ENCODE measurements at regions not wholly inside any gene's neighbourhood (a gene's known extent, or its start where the extent isn't known, plus 50 kb on each side); places are given as distances from the start of the nearest gene placed in this dataset.

GRCh38 chr5:125377141-125377540, 630.7 kb upstream of the ZNF608 start:
- H3K9me3 Mint-ChIP-seq = peaks cover 0 to 7% (median 0%) of the 10 kb centered on the region in 11 donors
- H3K27me3 ChIP-seq (ENCODE audit: control insufficient read depth in 2 of 2, insufficient read depth in 2 of 2, low read length in 2 of 2) = no peaks in the 10 kb centered on the region
- ATAC-seq (no peak), DNase-seq (no peak)
- no peak overlapping the region for H3K4me3 Mint-ChIP-seq
- no peaks in the 10 kb centered on the region for H3K4me1 Mint-ChIP-seq
- H3K27ac ChIP-seq (ENCODE audit: low read depth, low read length) = no peak overlapping the region
- H3K4me3 ChIP-seq (ENCODE audit: low read length) = no peak overlapping the region
- intact Hi-C loops (cut with micrococcal nuclease) = no loop called here
- H3K9me3 ChIP-seq (ENCODE audit: control insufficient read depth in 2 of 3, low read length in 3 of 3) = no peaks in the 10 kb centered on the region
- CTCF ChIA-PET = no interaction called here
- no peak overlapping the region for H3K27ac Mint-ChIP-seq
- POLR2A ChIA-PET = no interaction called here
- no peaks in the 10 kb centered on the region for H3K27me3 Mint-ChIP-seq
- H3K4me1 ChIP-seq (ENCODE audit: control insufficient read depth in 2 of 2, insufficient read depth in 2 of 2, low read length in 2 of 2) = no peaks in the 10 kb centered on the region
- H3K36me3 Mint-ChIP-seq = no peaks in the 10 kb centered on the region
- H3K36me3 ChIP-seq (ENCODE audit: control insufficient read depth in 2 of 3, insufficient read depth in 3 of 3, low read length in 3 of 3) = no peaks in the 10 kb centered on the region

GRCh38 chr5:125381290-125381689, 634.9 kb upstream of the ZNF608 start:
- Histone ChIP-seq H3K27me3 (ENCODE audit: control insufficient read depth in 2 of 2, insufficient read depth in 2 of 2, low read length in 2 of 2) (no peaks in the 10 kb centered on the region), H3K4me3 (ENCODE audit: low read length) (no peak overlapping the region), H3K27ac (ENCODE audit: low read depth, low read length) (no peak overlapping the region), H3K4me1 (ENCODE audit: control insufficient read depth in 2 of 2, insufficient read depth in 2 of 2, low read length in 2 of 2) (no peaks in the 10 kb centered on the region), H3K9me3 (ENCODE audit: control insufficient read depth in 2 of 3, low read length in 3 of 3) (no peaks in the 10 kb centered on the region), H3K36me3 (ENCODE audit: control insufficient read depth in 2 of 3, insufficient read depth in 3 of 3, low read length in 3 of 3) (no peaks in the 10 kb centered on the region)
- ATAC-seq (no peak), DNase-seq (no peak)
- POLR2A ChIA-PET = no interaction called here
- Mint-ChIP-seq H3K27ac (no peak overlapping the region), H3K9me3 (peaks cover 0 to 7% (median 0%) of the 10 kb centered on the region in 11 donors), H3K27me3 (no peaks in the 10 kb centered on the region), H3K4me1 (no peaks in the 10 kb centered on the region), H3K4me3 (no peak overlapping the region), H3K36me3 (no peaks in the 10 kb centered on the region)
- CTCF ChIA-PET = no interaction called here
- intact Hi-C loops (cut with micrococcal nuclease) = no loop called here

GRCh38 chr5:125384071-125384470, 637.6 kb upstream of the ZNF608 start:
- Mint-ChIP-seq H3K27me3 (no peaks in the 10 kb centered on the region), H3K4me3 (no peak overlapping the region), H3K27ac (no peak overlapping the region), H3K9me3 (peaks cover 0 to 4% (median under 1%) of the 10 kb centered on the region in 11 donors), H3K36me3 (no peaks in the 10 kb centered on the region), H3K4me1 (no peaks in the 10 kb centered on the region)
- CTCF ChIA-PET = no interaction called here
- H3K27ac ChIP-seq (ENCODE audit: low read depth, low read length) = no peak overlapping the region
- ATAC-seq (no peak), DNase-seq (no peak)
- no peaks in the 10 kb centered on the region for H3K9me3 ChIP-seq (ENCODE audit: control insufficient read depth in 2 of 3, low read length in 3 of 3)
- no peaks in the 10 kb centered on the region for H3K36me3 ChIP-seq (ENCODE audit: control insufficient read depth in 2 of 3, insufficient read depth in 3 of 3, low read length in 3 of 3)
- intact Hi-C loops (cut with micrococcal nuclease) = no loop called here
- no peaks in the 10 kb centered on the region for H3K27me3 ChIP-seq (ENCODE audit: control insufficient read depth in 2 of 2, insufficient read depth in 2 of 2, low read length in 2 of 2)
- no peaks in the 10 kb centered on the region for H3K4me1 ChIP-seq (ENCODE audit: control insufficient read depth in 2 of 2, insufficient read depth in 2 of 2, low read length in 2 of 2)
- H3K4me3 ChIP-seq (ENCODE audit: low read length) = no peak overlapping the region
- POLR2A ChIA-PET = no interaction called here

- CTCF ChIA-PET = no interaction called here
- no peak overlapping the region for H3K4me3 ChIP-seq (ENCODE audit: low read length)
- intact Hi-C loops (cut with micrococcal nuclease) = no loop called here
Measured at GRCh38 chr5:125390326-125390725, 643.9 kb upstream of the ZNF608 start.

GRCh38 chr5:125393221-125393815, 646.9 kb upstream of the ZNF608 start:
- ChIA-PET CTCF (no interaction called here), POLR2A (no interaction called here)
- ATAC-seq (no peak), DNase-seq (no peak)
- no peak overlapping the region for H3K27ac Mint-ChIP-seq
- H3K27me3 ChIP-seq (ENCODE audit: control insufficient read depth in 2 of 2, insufficient read depth in 2 of 2, low read length in 2 of 2) = no peaks in the 10 kb centered on the region
- H3K9me3 Mint-ChIP-seq = peaks cover 0 to 29% (median 6%) of the 10 kb centered on the region in 11 donors
- H3K4me3 Mint-ChIP-seq = no peak overlapping the region
- intact Hi-C loops (cut with micrococcal nuclease) = no loop called here
- H3K4me3 ChIP-seq (ENCODE audit: low read length) = no peak overlapping the region
- no peaks in the 10 kb centered on the region for H3K36me3 ChIP-seq (ENCODE audit: control insufficient read depth in 2 of 3, insufficient read depth in 3 of 3, low read length in 3 of 3)
- H3K9me3 ChIP-seq (ENCODE audit: control insufficient read depth in 2 of 3, low read length in 3 of 3) = no peaks in the 10 kb centered on the region
- no peaks in the 10 kb centered on the region for H3K4me1 Mint-ChIP-seq
- H3K36me3 Mint-ChIP-seq = no peaks in the 10 kb centered on the region
- no peaks in the 10 kb centered on the region for H3K4me1 ChIP-seq (ENCODE audit: control insufficient read depth in 2 of 2, insufficient read depth in 2 of 2, low read length in 2 of 2)
- no peak overlapping the region for H3K27ac ChIP-seq (ENCODE audit: low read depth, low read length)
- peaks cover 0 to 5% (median 0%) of the 10 kb centered on the region in 5 donors for H3K27me3 Mint-ChIP-seq

More at GRCh38 chr5:125390326-125390725, 643.9 kb upstream of the ZNF608 start:
- H3K4me1 Mint-ChIP-seq = no peaks in the 10 kb centered on the region
- no peak for ATAC-seq
- Histone ChIP-seq H3K4me1 (ENCODE audit: control insufficient read depth in 2 of 2, insufficient read depth in 2 of 2, low read length in 2 of 2) (no peaks in the 10 kb centered on the region), H3K27me3 (ENCODE audit: control insufficient read depth in 2 of 2, insufficient read depth in 2 of 2, low read length in 2 of 2) (no peaks in the 10 kb centered on the region), H3K9me3 (ENCODE audit: control insufficient read depth in 2 of 3, low read length in 3 of 3) (no peaks in the 10 kb centered on the region), H3K27ac (ENCODE audit: low read depth, low read length) (no peak overlapping the region), H3K36me3 (ENCODE audit: control insufficient read depth in 2 of 3, insufficient read depth in 3 of 3, low read length in 3 of 3) (no peaks in the 10 kb centered on the region)
- POLR2A ChIA-PET = no interaction called here
- no peaks in the 10 kb centered on the region for H3K36me3 Mint-ChIP-seq
- DNase-seq = no peak
- peaks cover 0 to 24% (median 6%) of the 10 kb centered on the region in 11 donors for H3K9me3 Mint-ChIP-seq
- H3K4me3 Mint-ChIP-seq = no peak overlapping the region
- no peak overlapping the region for H3K27ac Mint-ChIP-seq
- H3K27me3 Mint-ChIP-seq = no peaks in the 10 kb centered on the region

GRCh38 chr5:125394661-125395280, 648.3 kb upstream of the ZNF608 start:
- POLR2A ChIA-PET = no interaction called here
- no peaks in the 10 kb centered on the region for H3K36me3 ChIP-seq (ENCODE audit: control insufficient read depth in 2 of 3, insufficient read depth in 3 of 3, low read length in 3 of 3)
- Mint-ChIP-seq H3K4me1 (no peaks in the 10 kb centered on the region), H3K36me3 (no peaks in the 10 kb centered on the region), H3K9me3 (peaks cover 0 to 29% (median 6%) of the 10 kb centered on the region in 11 donors), H3K4me3 (no peak overlapping the region), H3K27me3 (peaks cover 0 to 5% (median 0%) of the 10 kb centered on the region in 5 donors), H3K27ac (no peak overlapping the region)
- no peak for DNase-seq
- no peak overlapping the region for H3K4me3 ChIP-seq (ENCODE audit: low read length)
- ATAC-seq = no peak
- no peaks in the 10 kb centered on the region for H3K4me1 ChIP-seq (ENCODE audit: control insufficient read depth in 2 of 2, insufficient read depth in 2 of 2, low read length in 2 of 2)
- intact Hi-C loops (cut with micrococcal nuclease) = no loop called here
- no peak overlapping the region for H3K27ac ChIP-seq (ENCODE audit: low read depth, low read length)
- H3K27me3 ChIP-seq (ENCODE audit: control insufficient read depth in 2 of 2, insufficient read depth in 2 of 2, low read length in 2 of 2) = no peaks in the 10 kb centered on the region
- CTCF ChIA-PET = no interaction called here
- no peaks in the 10 kb centered on the region for H3K9me3 ChIP-seq (ENCODE audit: control insufficient read depth in 2 of 3, low read length in 3 of 3)

- Histone ChIP-seq H3K4me1 (ENCODE audit: control insufficient read depth in 2 of 2, insufficient read depth in 2 of 2, low read length in 2 of 2) (no peaks in the 10 kb centered on the region), H3K27ac (ENCODE audit: low read depth, low read length) (no peak overlapping the region), H3K9me3 (ENCODE audit: control insufficient read depth in 2 of 3, low read length in 3 of 3) (no peaks in the 10 kb centered on the region), H3K4me3 (ENCODE audit: low read length) (no peak overlapping the region), H3K36me3 (ENCODE audit: control insufficient read depth in 2 of 3, insufficient read depth in 3 of 3, low read length in 3 of 3) (no peaks in the 10 kb centered on the region), H3K27me3 (ENCODE audit: control insufficient read depth in 2 of 2, insufficient read depth in 2 of 2, low read length in 2 of 2) (no peaks in the 10 kb centered on the region)
- H3K27ac Mint-ChIP-seq = no peak overlapping the region
- peaks cover 0 to 29% (median 6%) of the 10 kb centered on the region in 11 donors for H3K9me3 Mint-ChIP-seq
- intact Hi-C loops (cut with micrococcal nuclease) = no loop called here
- ChIA-PET POLR2A (no interaction called here), CTCF (no interaction called here)
- no peaks in the 10 kb centered on the region for H3K36me3 Mint-ChIP-seq
- no peaks in the 10 kb centered on the region for H3K4me1 Mint-ChIP-seq
- no peak for DNase-seq
- peaks cover 0 to 5% (median 0%) of the 10 kb centered on the region in 5 donors for H3K27me3 Mint-ChIP-seq
- no peak overlapping the region for H3K4me3 Mint-ChIP-seq
- ATAC-seq = no peak
Measured at GRCh38 chr5:125396462-125396861, 650.0 kb upstream of the ZNF608 start.

Measured in naive thymus-derived CD4-positive, alpha-beta T cell (primary cell).